ENCODE measurements at regions not wholly inside any gene's neighbourhood (a gene's known extent, or its start where the extent isn't known, plus 50 kb on each side); places are given as distances from the start of the nearest gene placed in this dataset.

DNA sequence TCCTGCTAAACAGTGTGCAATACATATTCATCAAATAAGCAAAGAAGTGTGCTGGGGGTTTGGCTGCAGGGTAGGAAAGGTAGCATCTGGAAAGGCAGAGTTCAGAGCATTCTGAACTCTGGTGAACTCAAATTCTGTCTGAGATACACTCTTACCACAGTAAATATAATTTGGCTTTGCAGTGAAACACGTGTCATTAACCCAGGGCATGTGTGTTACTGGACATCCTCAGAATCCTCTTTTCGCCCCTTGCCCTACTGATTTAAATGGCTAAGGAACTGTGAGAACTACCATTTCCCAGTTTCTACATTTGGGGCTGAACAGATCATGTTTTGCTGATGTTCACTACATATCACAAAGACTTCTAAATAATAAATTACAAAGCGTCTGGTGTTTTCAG lies 562.8 kb upstream of the SGCG start (continued):
- TF ChIP-seq, protein P1, sequence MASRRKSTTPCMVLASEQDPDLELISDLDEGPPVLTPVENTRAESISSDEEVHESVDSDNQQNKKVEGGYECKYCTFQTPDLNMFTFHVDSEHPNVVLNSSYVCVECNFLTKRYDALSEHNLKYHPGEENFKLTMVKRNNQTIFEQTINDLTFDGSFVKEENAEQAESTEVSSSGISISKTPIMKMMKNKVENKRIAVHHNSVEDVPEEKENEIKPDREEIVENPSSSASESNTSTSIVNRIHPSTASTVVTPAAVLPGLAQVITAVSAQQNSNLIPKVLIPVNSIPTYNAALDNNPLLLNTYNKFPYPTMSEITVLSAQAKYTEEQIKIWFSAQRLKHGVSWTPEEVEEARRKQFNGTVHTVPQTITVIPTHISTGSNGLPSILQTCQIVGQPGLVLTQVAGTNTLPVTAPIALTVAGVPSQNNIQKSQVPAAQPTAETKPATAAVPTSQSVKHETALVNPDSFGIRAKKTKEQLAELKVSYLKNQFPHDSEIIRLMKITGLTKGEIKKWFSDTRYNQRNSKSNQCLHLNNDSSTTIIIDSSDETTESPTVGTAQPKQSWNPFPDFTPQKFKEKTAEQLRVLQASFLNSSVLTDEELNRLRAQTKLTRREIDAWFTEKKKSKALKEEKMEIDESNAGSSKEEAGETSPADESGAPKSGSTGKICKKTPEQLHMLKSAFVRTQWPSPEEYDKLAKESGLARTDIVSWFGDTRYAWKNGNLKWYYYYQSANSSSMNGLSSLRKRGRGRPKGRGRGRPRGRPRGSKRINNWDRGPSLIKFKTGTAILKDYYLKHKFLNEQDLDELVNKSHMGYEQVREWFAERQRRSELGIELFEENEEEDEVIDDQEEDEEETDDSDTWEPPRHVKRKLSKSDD (conservative IDR thresholded peaks at IDR 0.05; ENCODE audit: low read length) = no peak
- TF ChIP-seq, protein P2, sequence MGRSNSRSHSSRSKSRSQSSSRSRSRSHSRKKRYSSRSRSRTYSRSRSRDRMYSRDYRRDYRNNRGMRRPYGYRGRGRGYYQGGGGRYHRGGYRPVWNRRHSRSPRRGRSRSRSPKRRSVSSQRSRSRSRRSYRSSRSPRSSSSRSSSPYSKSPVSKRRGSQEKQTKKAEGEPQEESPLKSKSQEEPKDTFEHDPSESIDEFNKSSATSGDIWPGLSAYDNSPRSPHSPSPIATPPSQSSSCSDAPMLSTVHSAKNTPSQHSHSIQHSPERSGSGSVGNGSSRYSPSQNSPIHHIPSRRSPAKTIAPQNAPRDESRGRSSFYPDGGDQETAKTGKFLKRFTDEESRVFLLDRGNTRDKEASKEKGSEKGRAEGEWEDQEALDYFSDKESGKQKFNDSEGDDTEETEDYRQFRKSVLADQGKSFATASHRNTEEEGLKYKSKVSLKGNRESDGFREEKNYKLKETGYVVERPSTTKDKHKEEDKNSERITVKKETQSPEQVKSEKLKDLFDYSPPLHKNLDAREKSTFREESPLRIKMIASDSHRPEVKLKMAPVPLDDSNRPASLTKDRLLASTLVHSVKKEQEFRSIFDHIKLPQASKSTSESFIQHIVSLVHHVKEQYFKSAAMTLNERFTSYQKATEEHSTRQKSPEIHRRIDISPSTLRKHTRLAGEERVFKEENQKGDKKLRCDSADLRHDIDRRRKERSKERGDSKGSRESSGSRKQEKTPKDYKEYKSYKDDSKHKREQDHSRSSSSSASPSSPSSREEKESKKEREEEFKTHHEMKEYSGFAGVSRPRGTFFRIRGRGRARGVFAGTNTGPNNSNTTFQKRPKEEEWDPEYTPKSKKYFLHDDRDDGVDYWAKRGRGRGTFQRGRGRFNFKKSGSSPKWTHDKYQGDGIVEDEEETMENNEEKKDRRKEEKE (IDR thresholded peaks at IDR 0.05; ENCODE audit: borderline replicate concordance in 1 of 2, control insufficient read depth in 1 of 2, low read depth in 2 of 2, low read length in 1 of 2) = no peak

DNA sequence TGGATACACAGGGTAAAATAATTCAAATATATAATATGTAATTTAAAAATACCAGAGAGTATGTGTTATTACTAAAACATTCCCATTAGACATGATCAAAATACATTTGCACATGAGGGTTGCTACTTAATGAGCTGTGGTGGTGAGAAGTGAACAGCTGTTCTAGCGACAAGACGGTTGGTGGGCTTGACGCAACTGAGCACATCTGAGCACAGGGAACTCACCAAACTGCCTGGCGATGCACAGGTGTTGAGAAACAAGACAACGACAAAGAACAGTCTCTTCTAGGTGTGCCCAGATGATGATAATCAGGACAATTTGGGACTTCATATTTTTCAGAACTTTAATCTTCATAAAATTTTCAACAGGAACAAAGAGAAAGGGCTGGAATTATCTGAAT lies 555.1 kb upstream of the SGCG start:
- Histone ChIP-seq H3K4me2 (ENCODE audit: insufficient read depth, low read length) (no peak overlapping the region), H2AFZ (ENCODE audit: low read depth, low read length) (no peak overlapping the region), H3K27me3 (ENCODE audit: control insufficient read depth in 2 of 2, insufficient read depth in 2 of 2, low read length in 2 of 2) (no peaks in the 10 kb centered on the region), H3K27ac (ENCODE audit: extremely low read depth, low read depth, low read length) (no peak overlapping the region), H3K4me3 (no peak overlapping the region), H3K9me1 (ENCODE audit: control insufficient read depth, insufficient read depth, low read length) (no peaks in the 10 kb centered on the region), H3K9ac (ENCODE audit: insufficient read depth in 1 of 2, low read depth in 2 of 2, low read length in 2 of 2) (no peak overlapping the region), H4K20me1 (replicated peaks; ENCODE audit: control insufficient read depth, insufficient read depth, low read length) (no peaks in the 10 kb centered on the region), H3K79me2 (ENCODE audit: control insufficient read depth, insufficient read depth, low read length) (no peaks in the 10 kb centered on the region), H3K4me1 (replicated peaks in 1 of 2; ENCODE audit: control insufficient read depth in 2 of 2, insufficient read depth in 2 of 2, low read length in 2 of 2) (no peaks in the 10 kb centered on the region), H3K36me3 (ENCODE audit: control insufficient read depth, insufficient read depth, low read length) (no peaks in the 10 kb centered on the region), H3K9me3 (replicated peaks; ENCODE audit: control insufficient read depth, insufficient read depth, low read depth, low read length) (no peaks in the 10 kb centered on the region)
- in situ Hi-C loops (cut with MboI) (no loop called here), intact Hi-C loops (cut with micrococcal nuclease) (no loop called here)
- ChIA-PET CTCF (ENCODE audit: low intra/inter-chr PET ratio) (no interaction called here), POLR2A (no interaction called here)
- no peak for FAIRE-seq
- no peak for ATAC-seq
- DNase-seq (ENCODE audit: extremely low read depth in 1 of 4, low spot score in 3 of 4) = no peak
- no TSS peak for BruUV-seq (replicated peaks)
- WGBS (ENCODE audit: insufficient coverage, low coverage, missing lambda C conversion rate) = 5% methylated on average over 5 of the region's 5 CpGs
- TF ChIP-seq, protein P3, sequence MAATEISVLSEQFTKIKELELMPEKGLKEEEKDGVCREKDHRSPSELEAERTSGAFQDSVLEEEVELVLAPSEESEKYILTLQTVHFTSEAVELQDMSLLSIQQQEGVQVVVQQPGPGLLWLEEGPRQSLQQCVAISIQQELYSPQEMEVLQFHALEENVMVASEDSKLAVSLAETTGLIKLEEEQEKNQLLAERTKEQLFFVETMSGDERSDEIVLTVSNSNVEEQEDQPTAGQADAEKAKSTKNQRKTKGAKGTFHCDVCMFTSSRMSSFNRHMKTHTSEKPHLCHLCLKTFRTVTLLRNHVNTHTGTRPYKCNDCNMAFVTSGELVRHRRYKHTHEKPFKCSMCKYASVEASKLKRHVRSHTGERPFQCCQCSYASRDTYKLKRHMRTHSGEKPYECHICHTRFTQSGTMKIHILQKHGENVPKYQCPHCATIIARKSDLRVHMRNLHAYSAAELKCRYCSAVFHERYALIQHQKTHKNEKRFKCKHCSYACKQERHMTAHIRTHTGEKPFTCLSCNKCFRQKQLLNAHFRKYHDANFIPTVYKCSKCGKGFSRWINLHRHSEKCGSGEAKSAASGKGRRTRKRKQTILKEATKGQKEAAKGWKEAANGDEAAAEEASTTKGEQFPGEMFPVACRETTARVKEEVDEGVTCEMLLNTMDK (IDR thresholded peaks at IDR 0.05; ENCODE audit: borderline replicate concordance, insufficient read depth, low read depth, low read length, poor library complexity, severe bottlenecking) = no peak
- TF ChIP-seq SRSF7 (optimal IDR thresholded peaks at IDR 0.05; ENCODE audit: low read depth, low read length) (no peak), TSC22D4 (tag; IDR thresholded peaks at IDR 0.05) (no peak), ZNF717 (CRISPR knock-in tag; IDR thresholded peaks at IDR 0.05) (no peak), YBX1 (IDR thresholded peaks at IDR 0.05) (no peak), MCM5 (IDR thresholded peaks at IDR 0.05; ENCODE audit: low read depth) (no peak)
